ENCODE measurements at regions not wholly inside any gene's neighbourhood (a gene's known extent, or its start where the extent isn't known, plus 50 kb on each side); places are given as distances from the start of the nearest gene placed in this dataset.
"Not testable (repeated sequence)": the region's sequence is repeated elsewhere in the genome, so short reads cannot be mapped to it uniquely, and the experiment has no call there.

GRCh38 chr1:213417225-213417820 lies 366.3 kb downstream of the RPS6KC1 start:
- DNase-seq (ENCODE audit: low read depth, low spot score): no peak
- H3K4me3 ChIP-seq (ENCODE audit: low read depth, low read length): no peak overlapping the region
- TF ChIP-seq CTCF (IDR thresholded peaks at IDR 0.05; ENCODE audit: low read depth, low read length): no peak
- in situ Hi-C loops (cut with HindIII; ENCODE audit: low sequenced_read_pairs): no loop called here

DNA sequence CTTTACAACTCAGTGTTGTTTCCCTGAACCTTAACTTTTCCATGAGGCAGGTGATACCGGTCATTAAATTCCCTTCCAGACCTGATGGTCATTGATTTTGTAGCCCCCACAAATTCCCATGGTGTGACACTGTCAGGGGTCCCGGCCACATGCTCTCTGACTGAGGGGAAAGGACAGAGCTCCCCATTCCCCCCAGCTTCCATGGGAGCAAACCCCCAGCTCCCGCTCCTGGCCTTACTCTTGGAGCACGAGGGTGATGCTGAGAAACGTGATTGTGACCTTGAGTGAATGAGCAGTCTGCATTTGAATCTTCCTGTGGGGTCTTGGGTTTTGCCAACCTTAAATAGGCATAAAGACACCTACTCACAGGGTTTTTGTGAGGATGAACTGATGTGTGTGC lies 366.8 kb downstream of the RPS6KC1 start:
- no peak for DNase-seq (ENCODE audit: low read depth, low spot score)
- no peak overlapping the region for H3K4me3 ChIP-seq (ENCODE audit: low read depth, low read length)
- in situ Hi-C loops (cut with HindIII; ENCODE audit: low sequenced_read_pairs): no loop called here
- no peak for TF ChIP-seq CTCF (IDR thresholded peaks at IDR 0.05; ENCODE audit: low read depth, low read length)

GRCh38 chr1:213418268-213419071 lies 367.4 kb downstream of the RPS6KC1 start:
- no peak for DNase-seq (ENCODE audit: low read depth, low spot score)
- TF ChIP-seq CTCF (IDR thresholded peaks at IDR 0.05; ENCODE audit: low read depth, low read length): no peak
- in situ Hi-C loops (cut with HindIII; ENCODE audit: low sequenced_read_pairs): no loop called here
- no peak overlapping the region for H3K4me3 ChIP-seq (ENCODE audit: low read depth, low read length)

DNA sequence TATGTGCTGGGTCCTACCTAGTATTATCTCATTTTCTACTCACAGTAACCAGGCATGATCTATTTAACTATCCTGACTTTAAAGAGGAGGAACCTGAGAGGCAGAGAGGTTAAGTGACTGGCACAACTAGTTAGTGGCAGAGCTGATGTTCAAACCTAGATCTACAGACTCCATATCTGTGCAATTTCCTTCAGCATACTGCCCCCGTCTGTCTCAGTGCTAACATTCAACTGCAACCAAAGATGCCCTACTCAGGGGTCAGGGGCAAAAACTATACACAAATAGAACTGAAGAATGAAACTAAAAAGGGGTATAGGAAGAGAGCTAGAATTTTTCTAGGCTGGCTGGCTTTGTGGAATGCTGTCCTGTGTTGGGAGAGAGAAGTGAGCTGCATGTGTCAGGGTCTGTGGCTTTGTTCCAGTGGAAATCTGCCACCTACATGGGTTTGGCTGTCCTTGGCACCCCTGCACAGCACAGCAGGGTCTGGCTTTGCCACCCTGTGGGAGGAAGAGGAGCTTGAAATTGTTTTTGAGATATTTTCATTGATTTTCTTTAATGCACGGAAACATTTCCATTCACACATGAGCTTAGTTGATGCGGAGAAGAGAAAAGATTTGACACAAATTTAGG lies 368.5 kb downstream of the RPS6KC1 start:
- no peak for DNase-seq (ENCODE audit: low read depth, low spot score)
- no peak for TF ChIP-seq CTCF (IDR thresholded peaks at IDR 0.05; ENCODE audit: low read depth, low read length)
- in situ Hi-C loops (cut with HindIII; ENCODE audit: low sequenced_read_pairs): no loop called here
- no peak overlapping the region for H3K4me3 ChIP-seq (ENCODE audit: low read depth, low read length)

- H3K4me3 ChIP-seq (ENCODE audit: low read depth, low read length); DNase-seq (ENCODE audit: low read depth, low spot score); in situ Hi-C loops (cut with HindIII; ENCODE audit: low sequenced_read_pairs): not testable (repeated sequence)
Measured at GRCh38 chr1:213421178-213421577, 370.1 kb downstream of the RPS6KC1 start.

DNA sequence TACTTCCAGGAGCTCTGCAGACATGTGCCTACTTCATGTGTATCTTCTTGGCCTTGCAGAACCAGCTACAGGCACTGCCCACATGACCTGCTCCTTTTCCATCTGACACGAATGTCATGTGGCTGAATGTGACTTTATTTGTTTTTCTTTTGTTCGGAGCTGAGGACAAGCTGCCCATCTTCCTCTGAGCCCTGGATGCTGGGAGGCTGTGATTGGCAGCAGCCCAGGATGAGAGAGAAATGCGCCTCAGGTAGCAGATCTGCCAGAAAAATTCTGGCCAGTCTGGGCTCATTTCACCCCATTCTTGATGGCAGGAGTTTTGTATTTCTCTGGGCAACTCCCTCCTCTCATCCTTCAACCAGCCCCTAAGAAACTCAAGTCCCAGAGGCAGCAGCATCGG lies 372.0 kb downstream of the RPS6KC1 start:
- no peak overlapping the region for H3K4me3 ChIP-seq (ENCODE audit: low read depth, low read length)
- no peak for TF ChIP-seq CTCF (IDR thresholded peaks at IDR 0.05; ENCODE audit: low read depth, low read length)
- no peak for DNase-seq (ENCODE audit: low read depth, low spot score)
- in situ Hi-C loops (cut with HindIII; ENCODE audit: low sequenced_read_pairs): no loop called here

GRCh38 chr1:213423605-213424004 lies 372.6 kb downstream of the RPS6KC1 start:
- in situ Hi-C loops (cut with HindIII; ENCODE audit: low sequenced_read_pairs): no loop called here
- DNase-seq (ENCODE audit: low read depth, low spot score): no peak
- no peak for TF ChIP-seq CTCF (IDR thresholded peaks at IDR 0.05; ENCODE audit: low read depth, low read length)
- no peak overlapping the region for H3K4me3 ChIP-seq (ENCODE audit: low read depth, low read length)
